ENCODE measurements at regions not wholly inside any gene's neighbourhood (a gene's known extent, or its start where the extent isn't known, plus 50 kb on each side); places are given as distances from the start of the nearest gene placed in this dataset.

- TF ChIP-seq CTCF (IDR thresholded peaks at IDR 0.05): no peak
- no peak for TF ChIP-seq POLR2A (IDR thresholded peaks at IDR 0.05)
These were observed 291.6 kb downstream of the IRS1 start for GRCh38 chr2:226508005-226508404.
